Glomerular visceral epithelial cell (primary cell): ENCODE measurements at regions not wholly inside any gene's neighbourhood (a gene's known extent, or its start where the extent isn't known, plus 50 kb on each side); places are given as distances from the start of the nearest gene placed in this dataset.

Experiments used
- DNase-seq: peaks from one replicate; pipeline ENCODE4 v3.0.0-alpha.2; 2016; ENCODE audit errors: extremely low spot score

DNA sequence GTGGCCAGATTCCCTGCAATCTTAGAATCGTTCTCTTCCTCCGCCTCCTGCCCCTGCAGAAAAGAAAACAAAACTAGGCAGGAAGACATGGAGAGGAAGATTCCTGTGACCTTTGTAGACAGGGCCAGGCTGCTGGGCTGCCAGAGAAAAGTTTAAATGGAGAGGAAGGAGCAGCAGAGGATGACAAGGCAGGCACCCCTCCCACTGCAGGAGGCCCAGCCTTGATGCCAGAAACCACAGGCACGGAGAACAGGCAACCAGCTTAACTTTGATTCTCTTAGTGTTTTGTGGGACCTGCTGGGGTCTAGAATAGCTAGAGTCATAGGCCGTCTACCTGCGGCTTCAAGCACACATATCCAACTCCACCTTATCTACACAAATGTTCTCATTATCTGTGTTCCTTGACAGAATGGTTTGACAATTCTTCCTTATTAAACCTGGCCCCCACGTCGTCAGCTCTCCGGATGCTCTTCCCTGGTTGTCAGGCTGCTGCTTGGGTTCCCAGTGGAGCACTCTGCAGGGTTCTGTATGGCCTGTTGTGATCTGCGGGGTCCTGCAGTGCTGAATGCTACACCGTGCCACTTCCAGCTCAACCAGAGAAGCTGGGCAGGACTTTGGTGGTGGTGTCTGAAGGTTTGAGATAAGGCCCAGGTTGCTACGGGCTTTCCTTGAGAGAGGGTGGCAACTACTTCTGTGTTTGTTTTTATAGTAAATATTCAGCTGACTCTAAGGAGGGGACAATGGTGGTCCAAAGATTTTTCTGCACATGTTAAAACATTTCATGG lies 609.5 kb downstream of the AACS start:
- no peak for DNase-seq

DNA sequence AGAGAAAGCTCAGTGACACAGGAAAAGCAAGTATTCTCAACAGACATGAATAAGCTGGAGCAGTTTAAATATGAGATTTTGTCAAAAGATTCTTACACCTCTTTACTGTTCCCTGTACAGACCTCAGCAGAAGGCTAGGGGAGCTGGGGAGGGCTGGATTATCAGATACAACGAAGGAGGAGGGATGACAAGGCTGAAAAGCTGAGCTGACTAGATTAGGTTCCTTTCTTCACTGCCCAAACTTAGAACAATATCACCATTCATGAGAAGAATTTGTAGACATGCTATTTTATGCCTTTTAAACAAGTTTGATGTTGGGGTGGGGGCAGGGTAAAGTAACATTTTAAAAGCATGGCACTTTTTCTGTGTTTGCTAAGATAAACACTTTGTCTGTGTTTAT lies 611.1 kb downstream of the AACS start:
- no peak for DNase-seq

DNA sequence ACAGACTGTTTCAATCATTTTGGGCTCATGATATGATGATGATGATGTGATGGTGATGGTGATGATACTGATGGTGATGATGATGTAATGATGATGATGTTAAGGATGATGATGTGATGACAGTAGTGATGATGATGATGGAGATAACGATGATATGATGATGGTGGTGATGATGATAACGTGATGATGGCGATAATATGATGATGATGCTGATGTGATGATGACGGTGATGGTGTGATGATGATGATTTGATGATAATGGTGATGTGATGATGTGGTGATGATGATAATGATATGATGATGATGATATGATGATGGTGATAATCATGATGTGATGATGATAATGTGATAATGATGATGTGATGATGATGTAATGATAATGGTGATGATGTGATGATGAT lies 612.6 kb downstream of the AACS start:
- no peak for DNase-seq

DNA sequence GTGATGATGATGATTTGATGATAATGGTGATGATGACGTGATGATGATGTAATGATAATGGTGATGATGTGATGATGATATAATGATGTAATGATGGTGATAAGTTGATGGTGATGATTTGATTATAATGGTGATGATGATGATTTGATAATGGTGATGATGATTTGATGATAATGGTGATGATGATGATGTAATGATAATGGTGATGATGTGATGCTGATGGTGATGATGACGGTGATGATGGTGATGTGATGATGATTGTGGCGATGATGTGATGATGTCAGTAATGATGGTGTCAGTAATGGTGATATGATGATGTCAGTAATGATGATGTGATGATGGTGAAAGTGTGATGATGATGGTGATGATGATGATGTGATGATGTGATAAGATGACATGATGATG lies 613.4 kb downstream of the AACS start:
- no peak for DNase-seq

DNA sequence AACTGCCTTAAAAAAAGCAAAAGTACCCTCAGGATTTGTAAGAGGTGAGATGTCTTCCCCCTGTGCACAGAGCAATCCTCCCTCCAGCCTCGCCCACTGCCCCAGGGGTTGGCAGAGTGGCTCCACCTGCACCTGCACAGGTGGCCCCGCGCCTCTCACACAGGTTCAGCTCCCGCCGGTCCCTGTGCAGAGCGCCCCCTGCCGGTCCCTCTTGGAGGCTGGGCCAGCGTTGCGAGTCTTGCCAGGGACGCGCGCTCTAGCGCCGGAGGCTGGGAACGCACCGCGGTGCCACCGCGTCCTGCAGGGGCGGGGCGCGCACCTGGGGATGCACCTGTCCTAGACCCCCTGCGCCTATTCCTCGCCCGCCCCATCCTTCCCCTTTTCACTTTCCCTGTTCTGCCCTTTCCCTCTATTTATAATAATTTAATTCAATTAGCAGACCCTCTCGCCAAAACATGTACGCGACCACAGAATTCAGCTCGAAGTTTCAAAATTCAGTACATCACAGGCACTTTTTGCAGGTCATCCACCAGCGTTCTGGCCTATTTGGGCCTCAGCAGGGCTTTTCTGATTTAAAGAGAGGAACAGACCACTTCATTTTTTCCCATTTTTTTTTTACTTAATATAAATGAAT lies 618.6 kb downstream of the AACS start:
- DNase-seq: no peak

DNA sequence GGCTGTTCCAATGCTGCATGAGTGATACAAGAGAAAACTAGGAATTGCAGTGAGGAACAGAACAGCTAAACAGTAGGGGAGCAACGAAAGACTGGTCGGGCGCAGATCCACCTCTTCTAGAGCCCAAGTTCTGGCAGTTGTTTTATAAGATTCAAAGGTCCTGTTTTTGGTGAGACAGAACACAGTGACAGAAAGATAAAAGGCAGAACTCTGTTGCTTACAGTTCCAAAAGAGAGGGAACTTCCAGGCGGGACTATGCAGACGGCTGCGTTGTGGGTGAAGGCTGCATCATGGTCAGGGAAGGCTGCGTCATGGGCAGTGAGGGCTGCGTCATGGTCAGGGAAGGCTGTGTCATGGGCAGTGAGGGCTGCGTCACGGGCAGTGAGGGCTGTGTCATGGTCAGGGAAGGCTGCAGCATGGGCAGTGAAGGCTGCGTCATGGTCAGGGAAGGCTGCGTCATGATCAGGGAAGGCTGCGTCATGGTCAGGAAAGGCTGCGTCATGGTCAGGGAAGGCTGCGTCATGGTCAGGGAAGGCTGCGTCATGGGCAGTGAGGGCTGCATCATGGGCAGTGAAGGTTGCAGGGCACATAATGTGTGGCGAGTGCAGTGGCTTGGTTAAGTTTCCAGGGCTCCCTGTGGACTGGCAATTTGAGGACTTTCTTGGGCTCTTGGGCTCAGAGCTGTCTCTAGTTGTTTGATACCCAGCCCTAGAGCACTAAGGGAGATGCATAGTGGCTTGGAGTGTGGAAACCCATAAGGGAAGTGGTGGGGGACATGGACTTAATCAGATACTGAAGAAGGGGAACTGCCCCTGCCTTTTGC lies 619.9 kb downstream of the AACS start:
- DNase-seq: no peak

DNA sequence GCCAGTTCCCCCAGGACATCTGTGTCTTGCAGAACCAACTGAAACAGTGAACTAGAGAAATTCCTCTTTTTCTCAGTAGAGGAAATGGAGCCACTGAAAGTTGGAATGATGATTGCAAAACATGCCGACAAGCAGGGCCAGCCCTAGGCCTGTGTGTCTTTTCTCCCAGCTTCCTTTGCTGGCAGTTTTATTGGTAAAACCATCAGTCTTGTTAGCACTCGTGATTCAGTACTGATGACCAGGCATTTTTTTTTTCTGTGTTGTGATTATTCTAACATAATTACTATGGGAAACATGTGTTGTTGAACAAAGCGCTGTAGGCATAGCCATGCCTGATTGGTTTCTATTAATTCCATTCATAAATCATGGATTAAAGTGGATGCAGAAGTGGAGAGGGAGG lies 620.7 kb downstream of the AACS start:
- no peak for DNase-seq

DNA sequence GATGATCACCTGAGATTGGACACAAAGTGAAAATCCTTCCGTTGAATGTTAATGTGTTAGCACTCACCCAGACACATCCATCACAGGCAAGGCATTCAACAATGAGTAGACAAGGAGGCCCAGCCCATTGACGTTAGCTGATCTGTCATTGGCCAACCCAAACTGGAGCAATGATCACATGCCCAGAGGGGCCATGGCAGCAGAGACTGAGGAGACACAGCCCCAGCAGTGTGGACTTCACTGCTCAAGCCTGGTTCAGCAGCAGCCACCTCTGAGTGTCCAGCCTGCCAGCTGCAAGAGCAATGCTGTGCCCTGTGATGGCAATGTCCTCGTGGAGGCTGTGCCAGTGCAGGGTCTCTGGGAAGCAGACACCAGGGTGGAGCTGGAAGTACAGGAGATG lies 622.2 kb downstream of the AACS start:
- DNase-seq: no peak

DNA sequence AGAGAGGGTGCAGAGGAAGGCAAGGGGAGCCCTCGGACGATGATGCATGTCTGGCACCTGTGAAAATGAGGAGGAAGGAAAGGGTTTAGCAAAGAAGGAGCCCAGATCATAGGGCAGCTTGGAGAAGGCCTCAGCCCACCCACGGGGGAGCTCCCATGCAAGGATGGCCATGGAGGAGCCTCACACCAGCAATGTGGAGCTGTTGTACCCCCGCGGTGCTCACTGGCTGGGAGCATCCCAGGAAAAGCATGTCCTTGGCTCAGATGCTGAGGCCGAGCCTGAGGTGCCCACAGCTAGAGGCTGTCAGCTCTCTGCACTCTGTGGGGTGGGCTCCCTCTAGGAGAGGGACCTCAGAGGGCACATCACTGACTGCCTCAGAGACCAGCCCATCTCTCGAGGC lies 622.6 kb downstream of the AACS start:
- no peak for DNase-seq

DNA sequence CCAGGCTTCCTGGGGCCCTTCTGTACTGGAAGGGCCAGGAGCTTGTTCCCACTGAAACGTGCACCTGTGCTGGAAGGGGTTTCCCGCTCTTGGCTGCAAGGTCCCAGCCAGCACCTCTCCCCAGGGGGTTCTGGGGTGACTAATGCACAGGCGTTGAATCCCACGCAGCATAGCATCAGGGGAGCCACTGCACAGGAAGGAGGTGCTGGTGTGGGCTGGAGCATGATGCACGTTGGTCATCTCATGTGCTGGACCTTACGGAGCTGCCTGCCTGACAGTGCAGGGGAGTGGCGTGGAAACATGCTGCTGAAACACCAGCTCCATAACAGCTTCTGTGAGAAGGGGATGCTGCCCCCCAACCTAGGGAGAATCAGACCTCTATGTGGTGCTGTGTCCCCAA lies 623.0 kb downstream of the AACS start:
- DNase-seq: no peak

DNA sequence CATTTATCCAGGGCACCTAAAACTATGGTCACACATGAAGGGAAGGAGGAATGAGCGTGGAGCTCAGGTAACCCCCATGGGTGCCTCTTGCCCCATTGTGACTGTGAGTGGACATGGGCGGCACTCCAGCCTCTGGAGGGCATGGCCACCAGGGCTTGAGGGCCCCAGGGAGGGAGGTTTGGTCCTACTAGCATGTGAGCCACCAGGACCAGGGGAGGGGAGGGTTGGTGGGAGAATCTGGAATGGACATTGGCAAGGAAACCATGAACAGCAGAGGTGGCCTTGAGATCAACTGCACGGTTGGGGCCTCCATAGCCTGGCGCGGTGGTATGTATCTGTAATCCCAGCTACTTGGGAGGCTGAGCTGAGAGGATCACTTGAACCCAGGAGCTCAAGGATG lies 623.6 kb downstream of the AACS start:
- no peak for DNase-seq

DNA sequence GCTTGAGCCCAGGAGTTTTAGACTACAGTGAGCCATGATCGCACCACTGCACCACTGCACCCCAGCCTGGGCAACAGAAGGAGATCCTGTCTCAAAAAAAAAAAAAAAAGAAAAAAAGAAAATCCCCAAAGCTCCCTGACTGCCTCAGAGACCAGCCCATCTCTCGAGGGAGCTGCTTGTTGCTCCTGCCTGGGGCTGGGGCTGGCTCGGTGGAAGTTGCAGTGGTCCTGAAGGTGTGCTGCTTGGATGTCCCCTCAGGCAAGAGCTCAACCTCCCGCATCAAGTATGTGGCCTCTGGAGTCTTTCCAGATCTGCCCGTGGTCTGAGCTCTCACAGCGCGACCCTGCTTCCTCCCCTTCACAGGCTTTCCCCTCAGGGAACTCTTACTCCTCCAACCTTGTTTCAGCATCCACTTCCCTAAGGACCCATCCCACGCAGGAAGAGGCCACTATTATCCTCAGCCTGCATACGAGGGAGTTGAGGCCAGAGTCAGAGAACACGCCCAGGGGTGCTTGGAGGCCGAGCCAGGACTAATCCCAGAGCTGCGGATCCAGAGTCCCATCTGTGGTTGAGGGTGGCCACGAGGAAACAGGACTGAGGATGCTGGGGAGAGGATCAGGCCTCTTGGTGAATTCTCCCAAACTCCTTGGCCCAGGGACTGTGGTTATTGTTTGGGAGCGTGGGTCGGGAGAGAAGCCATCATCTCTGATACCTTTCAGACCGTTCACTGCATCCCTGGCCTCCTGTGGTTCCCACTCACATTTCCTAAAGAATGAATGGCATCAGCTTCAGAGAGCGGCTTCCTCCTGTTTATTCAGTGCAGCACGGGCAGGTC lies 624.6 kb downstream of the AACS start:
- DNase-seq: no peak

DNA sequence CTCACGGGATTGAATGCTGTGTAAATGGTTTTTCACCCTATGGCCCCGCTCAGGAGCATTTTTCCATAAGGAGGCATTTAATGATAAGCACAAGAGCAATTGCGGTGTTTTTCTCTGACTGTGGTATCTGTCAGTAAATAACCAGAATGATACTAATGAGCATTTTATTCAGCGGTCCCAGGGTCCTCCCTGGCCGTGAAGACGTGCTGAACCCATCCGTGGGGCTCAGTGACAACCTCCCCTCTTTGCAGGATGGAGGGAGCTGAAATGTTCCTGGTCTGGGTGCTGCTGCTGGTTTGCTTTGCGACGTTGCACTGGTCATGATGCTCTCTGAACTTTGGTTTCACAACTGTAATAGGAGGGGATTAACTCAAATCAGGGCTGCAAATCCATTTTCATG lies 625.6 kb downstream of the AACS start:
- DNase-seq: no peak

DNA sequence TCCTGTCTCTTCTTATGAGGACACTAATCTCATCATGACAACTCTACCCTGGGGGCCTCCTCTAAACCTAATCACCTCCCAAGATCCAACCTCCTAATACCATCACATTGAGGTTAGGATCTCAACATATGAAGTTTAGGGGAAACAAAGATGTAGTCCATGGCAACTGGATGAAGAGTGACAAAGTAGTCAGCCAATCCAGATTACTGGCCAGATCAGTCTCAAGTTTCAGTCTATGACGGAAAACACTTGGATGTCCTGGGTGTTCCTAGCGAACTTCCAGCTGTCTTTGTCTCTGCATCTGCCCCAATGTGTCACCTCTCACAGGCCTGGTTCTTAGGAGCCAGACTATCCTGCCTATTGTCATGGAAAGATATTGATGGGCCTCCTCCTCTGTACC lies 630.8 kb downstream of the AACS start:
- DNase-seq: no peak

DNA sequence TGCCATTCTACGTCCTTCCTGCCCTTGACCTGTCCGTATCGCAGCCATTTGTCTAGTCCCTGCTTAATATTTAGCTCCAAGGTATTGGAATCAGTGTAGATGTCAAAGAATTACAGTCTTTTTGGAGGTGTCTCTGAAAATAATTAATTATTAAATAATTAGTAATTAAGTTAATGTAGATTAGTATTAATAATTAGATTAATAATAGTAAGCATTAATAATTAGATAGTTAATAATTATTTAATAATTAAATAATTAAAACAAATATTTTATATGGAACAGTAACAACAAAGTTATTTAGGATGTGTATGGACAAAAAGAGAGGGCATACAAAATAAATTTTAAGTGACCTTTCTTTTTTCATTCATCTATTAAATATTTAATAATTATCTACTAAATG lies 639.6 kb downstream of the AACS start:
- DNase-seq: no peak

DNA sequence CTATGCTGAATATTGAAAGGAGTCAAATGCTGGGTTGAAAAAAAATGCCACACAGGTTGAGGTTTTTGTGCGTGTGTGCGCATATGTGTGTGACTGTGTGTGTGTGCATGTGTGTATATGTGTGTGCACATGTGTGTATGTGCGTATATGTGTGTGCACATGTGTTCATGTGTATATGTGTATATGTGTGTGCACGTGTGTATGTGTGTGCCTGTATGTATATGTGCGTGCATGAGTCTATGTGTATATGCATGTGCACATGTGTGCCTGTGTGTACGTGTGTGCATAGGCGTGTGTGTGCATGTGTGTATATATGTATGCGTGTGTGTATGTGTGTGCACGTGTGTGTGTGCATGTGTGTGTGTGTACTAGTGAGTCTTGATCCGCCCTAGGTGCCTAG lies 655.7 kb downstream of the AACS start:
- DNase-seq: no peak

DNA sequence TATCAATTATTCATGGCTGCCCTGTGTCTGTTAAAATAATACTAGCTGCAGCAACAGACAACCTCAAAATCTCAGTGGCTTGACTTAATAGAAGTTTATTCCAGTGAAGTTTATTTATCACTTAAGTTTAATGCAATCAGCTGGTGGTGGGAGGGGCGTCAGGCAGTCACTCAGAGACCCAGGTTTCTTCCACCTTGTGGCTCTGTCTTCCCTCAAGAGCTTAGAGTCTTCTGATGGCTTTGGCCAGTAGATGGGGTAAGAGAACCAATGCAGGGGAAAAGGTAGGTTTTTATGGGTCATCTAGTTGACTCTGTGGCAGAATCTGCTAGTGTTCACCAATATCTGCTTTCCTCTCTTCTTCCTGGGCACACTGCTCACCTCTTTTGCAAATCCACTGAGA lies 668.9 kb downstream of the AACS start:
- no peak for DNase-seq

DNA sequence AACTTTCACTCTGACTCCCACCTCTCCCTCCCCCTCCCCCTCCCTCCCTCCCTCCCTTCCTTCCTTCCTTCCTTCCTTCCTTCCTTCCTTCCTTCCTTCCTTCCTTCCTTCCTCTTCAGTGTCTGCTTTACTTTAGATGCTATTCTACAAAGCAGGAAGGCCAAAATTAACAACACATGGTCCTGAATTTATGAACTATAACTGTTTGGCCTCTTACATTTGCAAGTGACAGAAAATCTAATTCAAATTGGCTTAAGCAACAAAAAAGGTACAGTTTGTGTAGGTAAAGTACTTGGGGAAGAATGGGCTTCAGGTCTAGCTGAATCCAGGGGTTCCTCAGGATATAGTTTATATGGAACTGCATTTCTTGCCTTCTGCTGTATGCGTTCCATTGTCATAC lies 673.0 kb downstream of the AACS start:
- DNase-seq: no peak

DNA sequence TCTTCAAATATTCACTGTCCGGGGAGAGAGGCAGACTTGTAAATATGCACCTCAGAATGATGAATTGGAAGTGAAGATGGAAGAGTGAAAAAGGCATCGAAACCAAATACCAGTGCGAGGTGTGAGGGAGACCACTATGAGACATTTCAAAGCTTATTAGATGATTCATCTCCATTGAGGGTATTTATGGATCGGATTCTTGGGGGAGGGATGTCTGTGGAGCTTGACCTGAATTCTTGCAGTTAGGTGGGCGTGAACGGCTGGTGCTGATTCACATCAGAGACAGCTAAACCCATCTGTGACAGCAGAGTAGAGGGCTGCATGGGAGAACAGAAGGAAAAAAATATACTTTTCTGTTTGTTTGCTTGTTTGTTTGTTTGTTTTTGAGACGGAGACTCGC lies 677.2 kb downstream of the AACS start:
- DNase-seq: no peak

DNA sequence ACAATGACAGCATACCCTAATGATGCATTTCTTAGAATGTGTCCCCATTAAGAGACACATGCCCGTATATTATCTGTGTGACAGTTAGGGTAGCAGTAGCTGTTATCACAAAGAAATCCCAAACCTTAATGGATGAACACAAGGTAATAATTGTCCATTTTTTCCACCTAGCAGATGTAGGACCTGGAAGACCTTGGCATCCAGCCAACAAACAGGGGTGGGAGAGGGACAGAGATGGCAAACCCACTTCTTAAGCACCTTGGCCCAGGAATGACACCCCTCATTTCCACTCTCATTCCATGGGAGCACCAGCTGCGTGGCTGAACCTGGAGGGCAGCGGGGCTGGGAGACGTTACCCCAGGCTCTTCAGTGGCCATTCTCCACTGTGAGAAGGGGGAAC lies 679.0 kb downstream of the AACS start:
- DNase-seq: no peak

DNA sequence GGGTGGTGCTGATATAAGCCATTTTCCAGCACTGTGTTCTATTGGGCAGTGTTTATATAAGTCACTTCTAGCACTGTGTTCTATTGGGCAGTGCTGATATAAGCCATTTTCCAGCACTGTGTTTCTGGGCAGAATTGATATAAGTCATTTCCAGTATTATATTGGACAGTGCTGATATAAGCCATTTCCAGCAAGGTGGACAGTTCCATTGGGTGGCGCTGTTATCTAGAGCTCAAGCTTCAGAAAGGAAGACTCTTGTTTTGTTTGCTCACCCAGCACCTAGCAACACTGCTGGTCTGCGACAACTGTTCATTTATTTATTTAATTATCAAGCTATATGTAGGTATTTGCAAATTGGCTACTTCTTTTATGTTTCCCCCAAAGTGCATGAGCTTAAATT lies 690.3 kb downstream of the AACS start:
- no peak for DNase-seq

DNA sequence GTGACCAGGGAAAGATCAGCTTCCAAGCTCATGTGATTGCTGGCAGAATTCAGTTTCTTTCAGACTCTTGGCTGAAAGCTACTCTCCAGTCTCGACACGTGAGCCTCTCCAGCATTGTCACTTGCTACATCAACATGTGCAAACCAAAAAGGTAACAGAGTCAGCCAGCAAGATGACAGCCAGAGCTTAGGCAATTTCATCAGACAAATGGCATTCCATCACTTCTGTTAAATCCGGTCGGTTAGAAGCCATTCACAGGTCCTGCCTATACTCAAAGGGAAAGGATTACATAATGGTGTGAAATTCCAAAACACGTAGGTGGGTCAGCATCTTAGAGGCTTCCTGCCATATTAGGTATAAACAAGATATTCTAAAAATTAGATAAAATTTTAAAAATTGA lies 700.9 kb downstream of the AACS start:
- no peak for DNase-seq
